MCF 10A (cell line): ENCODE measurements at regions not wholly inside any gene's neighbourhood (a gene's known extent, or its start where the extent isn't known, plus 50 kb on each side); places are given as distances from the start of the nearest gene placed in this dataset.

Experiments used
- BruUV-seq: library from RNA; stranded (reverse); fragments of 400-500 nt; replicated peaks from 2 replicates; lab custom pipeline; 2021; lab: Mats Ljungman, UMichigan
- CTCF ChIA-PET: fragments of 300-600 bp; sonication (Branson Sonifier 250); formaldehyde crosslinking; extraction: SDS; loops from one replicate; lab custom pipeline; 2021; ENCODE audit warnings: antibody characterized with exemption, inconsistent platforms; lab: Yijun Ruan, JAX
- POLR2A ChIA-PET: fragments of 300-600, 350-650 bp; sonication (Branson Sonifier 250); formaldehyde crosslinking; extraction: SDS; loops from one replicate; lab custom pipeline; 2020; ENCODE audit warnings: antibody characterized with exemption, inconsistent platforms; lab: Yijun Ruan, JAX
- DNase-seq: peaks from one replicate; pipeline ENCODE4 v3.0.0-alpha.2; 2018; ENCODE audit not compliant: unreplicated experiment
- H3K27ac Mint-ChIP-seq: one replicate; pipeline ENCODE4 v1.8.0; 2022; ENCODE audit warnings: mild to moderate bottlenecking, low read depth, mixed read lengths; ENCODE audit not compliant: unreplicated experiment
- H3K27me3 Mint-ChIP-seq: one replicate; pipeline ENCODE4 v1.8.0; 2022; ENCODE audit warnings: mixed read lengths; ENCODE audit not compliant: insufficient read depth, unreplicated experiment
- H3K36me3 Mint-ChIP-seq: one replicate; pipeline ENCODE4 v1.8.0; 2022; ENCODE audit warnings: mild to moderate bottlenecking, moderate library complexity, mixed read lengths; ENCODE audit not compliant: insufficient read depth, unreplicated experiment
- H3K4me1 Mint-ChIP-seq: one replicate; pipeline ENCODE4 v1.8.0; 2022; ENCODE audit warnings: mixed read lengths; ENCODE audit not compliant: insufficient read depth, unreplicated experiment
- H3K4me3 Mint-ChIP-seq: one replicate; pipeline ENCODE4 v1.8.0; 2022; ENCODE audit warnings: mild to moderate bottlenecking, moderate library complexity, mixed read lengths; ENCODE audit not compliant: unreplicated experiment
- H3K9me3 Mint-ChIP-seq: one replicate; pipeline ENCODE4 v1.8.0; 2022; ENCODE audit warnings: mixed read lengths; ENCODE audit not compliant: unreplicated experiment
- CTCF ChIP-seq: fragments of 200-600 bp; IDR thresholded peaks from one replicate; pipeline ENCODE4 v1.8.0; 2022; ENCODE audit warnings: antibody characterized with exemption, mild to moderate bottlenecking; ENCODE audit not compliant: unreplicated experiment
- intact Hi-C: fragments of 100-400 bp; cut with micrococcal nuclease; formaldehyde crosslinking; loops from 2 replicates; pipeline ENCODE4 v1.14.1; 2022

- TF ChIP-seq CTCF: no peak
- intact Hi-C loops: no loop called here
- Mint-ChIP-seq H3K4me1 (no peaks in the 10 kb centered on the region), H3K4me3 (no peak overlapping the region), H3K27me3 (peaks cover 100% of the 10 kb centered on the region), H3K9me3 (no peaks in the 10 kb centered on the region), H3K36me3 (no peaks in the 10 kb centered on the region), H3K27ac (no peak overlapping the region)
- ChIA-PET POLR2A (no interaction called here), CTCF (interaction anchor here (3.9 kb wide), 1 partner anchor 161 kb away, joined by 20 read pairs; no protein-coding TSS in a partner anchor)
- no TSS peak for BruUV-seq
- DNase-seq: no peak
These were observed 83.0 kb downstream of the IRF8 start for GRCh38 chr16:85981826-85982562.

- DNase-seq: no peak
- ChIA-PET POLR2A (no interaction called here), CTCF (interaction anchor here (3.9 kb wide), 1 partner anchor 161 kb away, joined by 20 read pairs; no protein-coding TSS in a partner anchor)
- Mint-ChIP-seq H3K4me3 (no peak overlapping the region), H3K4me1 (no peaks in the 10 kb centered on the region), H3K36me3 (no peaks in the 10 kb centered on the region), H3K27me3 (peaks cover 100% of the 10 kb centered on the region), H3K9me3 (no peaks in the 10 kb centered on the region), H3K27ac (no peak overlapping the region)
- no TSS peak for BruUV-seq
- no peak for TF ChIP-seq CTCF
- intact Hi-C loops: no loop called here
These were observed 83.6 kb downstream of the IRF8 start for GRCh38 chr16:85982563-85982939.

- DNase-seq: no peak
- intact Hi-C loops: no loop called here
- Mint-ChIP-seq H3K27me3 (peaks cover 99% of the 10 kb centered on the region), H3K9me3 (no peaks in the 10 kb centered on the region), H3K4me1 (no peaks in the 10 kb centered on the region), H3K36me3 (no peaks in the 10 kb centered on the region), H3K4me3 (no peak overlapping the region), H3K27ac (no peak overlapping the region)
- no TSS peak for BruUV-seq
- TF ChIP-seq CTCF: no peak
- ChIA-PET CTCF (interaction anchor here (0.7 kb wide), 1 partner anchor 162 kb away, joined by 4 read pairs; no protein-coding TSS in a partner anchor), POLR2A (no interaction called here)
These were observed 84.1 kb downstream of the IRF8 start for GRCh38 chr16:85983064-85983463.

GRCh38 chr16:85983606-85984230, 84.8 kb downstream of the IRF8 start:
- no peak for TF ChIP-seq CTCF
- no peak for DNase-seq
- intact Hi-C loops: no loop called here
- BruUV-seq: no TSS peak
- CTCF ChIA-PET: interaction anchor here (0.7 kb wide), 1 partner anchor 162 kb away, joined by 4 read pairs; no protein-coding TSS in a partner anchor
- Mint-ChIP-seq H3K9me3 (no peaks in the 10 kb centered on the region), H3K27ac (no peak overlapping the region), H3K27me3 (peaks cover 99% of the 10 kb centered on the region), H3K4me3 (no peak overlapping the region), H3K4me1 (no peaks in the 10 kb centered on the region), H3K36me3 (no peaks in the 10 kb centered on the region)
- POLR2A ChIA-PET: no interaction called here
